Keratinocyte (primary cell): ENCODE measurements at regions not wholly inside any gene's neighbourhood (a gene's known extent, or its start where the extent isn't known, plus 50 kb on each side); places are given as distances from the start of the nearest gene placed in this dataset.

Experiments used
- DNase-seq: peaks from one replicate; pipeline ENCODE4 v3.0.0-alpha.2; 2011; ENCODE audit warnings: low read depth, missing footprints, low spot score
- FAIRE-seq: peaks from 2 replicates; lab custom pipeline; 2011; peaks lifted over from hg19 to GRCh38; lab: Jason Lieb, UNC
- H2AFZ ChIP-seq: 2 replicates; pipeline ENCODE4 v1.6.0; 2012; ENCODE audit warnings: low read length, control low read depth, inconsistent platforms; ENCODE audit not compliant: control insufficient read depth
- H3K27ac ChIP-seq: 2 replicates; pipeline ENCODE4 v1.5.1; 2011; ENCODE audit warnings: low read length; ENCODE audit not compliant: control insufficient read depth, insufficient read depth
- H3K27me3 ChIP-seq: 3 replicates; pipeline ENCODE4 v1.6.0; 2011; ENCODE audit warnings: low read length; ENCODE audit not compliant: control insufficient read depth, insufficient read depth; ENCODE audit errors: extremely low read depth
- H3K36me3 ChIP-seq, 2 experiments: 2 replicates in 1 of 2; 3 replicates in 1 of 2; pipeline ENCODE4 v1.5.1; 2011; ENCODE audit warnings: low read length in 2 of 2, mild to moderate bottlenecking in 1 of 2; ENCODE audit not compliant: control insufficient read depth in 2 of 2, insufficient read depth in 2 of 2; ENCODE audit errors: extremely low read depth in 1 of 2
- H3K4me1 ChIP-seq: 3 replicates; pipeline ENCODE4 v1.5.1; 2011; ENCODE audit warnings: low read length; ENCODE audit not compliant: control insufficient read depth, insufficient read depth; ENCODE audit errors: extremely low read depth
- H3K4me2 ChIP-seq: 3 replicates; pipeline ENCODE4 v1.6.0; 2011; ENCODE audit warnings: low read depth, low read length; ENCODE audit not compliant: control insufficient read depth, insufficient read depth; ENCODE audit errors: extremely low read depth
- H3K4me3 ChIP-seq, 3 experiments: fragments of 200-600 bp in 1 of 3; sonication (generic) in 1 of 3; 2 replicates in 2 of 3; 3 replicates in 1 of 3; pipeline ENCODE4 v1.5.1; 2011 to 2016; ENCODE audit warnings: low read length in 3 of 3, mild to moderate bottlenecking in 3 of 3, control low read depth in 2 of 3, inconsistent platforms in 1 of 3, low read depth in 1 of 3, mixed read lengths in 1 of 3, mixed run types in 1 of 3, moderate library complexity in 1 of 3; ENCODE audit not compliant: control insufficient read depth in 2 of 3, insufficient read depth in 2 of 3; ENCODE audit errors: extremely low read depth in 1 of 3
- H3K79me2 ChIP-seq: 2 replicates; pipeline ENCODE4 v1.6.0; 2012; ENCODE audit warnings: low read length; ENCODE audit not compliant: control insufficient read depth, insufficient read depth
- H3K9ac ChIP-seq: 3 replicates; pipeline ENCODE4 v1.6.0; 2011; ENCODE audit warnings: low read length; ENCODE audit not compliant: control insufficient read depth, insufficient read depth; ENCODE audit errors: extremely low read depth
- H3K9me1 ChIP-seq: 3 replicates; pipeline ENCODE4 v1.6.0; 2011; ENCODE audit warnings: low read length; ENCODE audit not compliant: control insufficient read depth, insufficient read depth; ENCODE audit errors: extremely low read depth
- H3K9me3 ChIP-seq: 2 replicates; pipeline ENCODE4 v1.5.1; 2012; ENCODE audit warnings: low read depth, low read length; ENCODE audit not compliant: control insufficient read depth
- H4K20me1 ChIP-seq: 3 replicates; pipeline ENCODE4 v1.6.0; 2011; ENCODE audit warnings: low read length; ENCODE audit not compliant: control insufficient read depth, insufficient read depth; ENCODE audit errors: extremely low read depth
- EZH2 ChIP-seq: IDR thresholded peaks from one replicate; pipeline ENCODE4 v1.6.1; 2012; ENCODE audit warnings: inconsistent platforms, mild to moderate bottlenecking, low read length, moderate library complexity
- dilution Hi-C: fragments of 300-500 bp; cut with MboI; formaldehyde crosslinking; loops from one replicate; pipeline ENCODE4 v1.7.0; 2020; ENCODE audit warnings: low sequenced_read_pairs; ENCODE audit not compliant: extremely low pct_ligation_motif_present
- TF ChIP-seq, protein P1 (sequence below), 3 experiments: IDR thresholded peaks in 1 of 3; conservative IDR thresholded peaks in 1 of 3; optimal IDR thresholded peaks in 1 of 3; 2 replicates in 2 of 3; 3 replicates in 1 of 3; pipeline versions ENCODE3 to v1.5.1; 2011; ENCODE audit warnings: low read length in 3 of 3, mild to moderate bottlenecking in 3 of 3, moderate library complexity in 2 of 3, control low read depth in 1 of 3, inconsistent platforms in 1 of 3; ENCODE audit not compliant: insufficient read depth in 2 of 3; ENCODE audit errors: extremely low read depth in 1 of 3

- no peak overlapping the region for H3K4me2 ChIP-seq
- TF ChIP-seq EZH2, result no peak
- TF ChIP-seq, protein P1, sequence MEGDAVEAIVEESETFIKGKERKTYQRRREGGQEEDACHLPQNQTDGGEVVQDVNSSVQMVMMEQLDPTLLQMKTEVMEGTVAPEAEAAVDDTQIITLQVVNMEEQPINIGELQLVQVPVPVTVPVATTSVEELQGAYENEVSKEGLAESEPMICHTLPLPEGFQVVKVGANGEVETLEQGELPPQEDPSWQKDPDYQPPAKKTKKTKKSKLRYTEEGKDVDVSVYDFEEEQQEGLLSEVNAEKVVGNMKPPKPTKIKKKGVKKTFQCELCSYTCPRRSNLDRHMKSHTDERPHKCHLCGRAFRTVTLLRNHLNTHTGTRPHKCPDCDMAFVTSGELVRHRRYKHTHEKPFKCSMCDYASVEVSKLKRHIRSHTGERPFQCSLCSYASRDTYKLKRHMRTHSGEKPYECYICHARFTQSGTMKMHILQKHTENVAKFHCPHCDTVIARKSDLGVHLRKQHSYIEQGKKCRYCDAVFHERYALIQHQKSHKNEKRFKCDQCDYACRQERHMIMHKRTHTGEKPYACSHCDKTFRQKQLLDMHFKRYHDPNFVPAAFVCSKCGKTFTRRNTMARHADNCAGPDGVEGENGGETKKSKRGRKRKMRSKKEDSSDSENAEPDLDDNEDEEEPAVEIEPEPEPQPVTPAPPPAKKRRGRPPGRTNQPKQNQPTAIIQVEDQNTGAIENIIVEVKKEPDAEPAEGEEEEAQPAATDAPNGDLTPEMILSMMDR (optimal IDR thresholded peaks at IDR 0.05 in 1 of 3, IDR thresholded peaks at IDR 0.05 in 1 of 3, conservative IDR thresholded peaks at IDR 0.05 in 1 of 3; ENCODE audit: extremely low read depth in 1 of 3, insufficient read depth in 2 of 3, low read length in 3 of 3), result no peak
- DNase-seq, result no peak
- no peak overlapping the region for H2AFZ ChIP-seq
- H3K79me2 ChIP-seq, result no peaks in the 10 kb centered on the region
- H3K9me3 ChIP-seq, result no peaks in the 10 kb centered on the region
- dilution Hi-C loops, result no loop called here
- no peak overlapping the region for H3K27ac ChIP-seq
- no peak overlapping the region for H3K9ac ChIP-seq
- H4K20me1 ChIP-seq, result no peaks in the 10 kb centered on the region
- no peaks in the 10 kb centered on the region for H3K4me1 ChIP-seq
- H3K9me1 ChIP-seq, result no peaks in the 10 kb centered on the region
- no peak for FAIRE-seq
- no peaks in the 10 kb centered on the region for H3K36me3 ChIP-seq
- H3K4me3 ChIP-seq, result no peak overlapping the region
- no peaks in the 10 kb centered on the region for H3K27me3 ChIP-seq
Observed at GRCh38 chr9:71361357-71361756, 239.9 kb upstream of the TRPM3 start.

- Histone ChIP-seq H3K4me3 (no peak overlapping the region), H3K4me1 (no peaks in the 10 kb centered on the region), H3K27me3 (no peaks in the 10 kb centered on the region), H3K9ac (no peak overlapping the region), H2AFZ (no peak overlapping the region), H3K4me2 (no peak overlapping the region), H3K9me1 (no peaks in the 10 kb centered on the region), H3K27ac (no peak overlapping the region), H3K79me2 (no peaks in the 10 kb centered on the region), H3K9me3 (no peaks in the 10 kb centered on the region), H3K36me3 (no peaks in the 10 kb centered on the region), H4K20me1 (no peaks in the 10 kb centered on the region)
- dilution Hi-C loops, result no loop called here
- FAIRE-seq (no peak), DNase-seq (no peak)
- no peak for TF ChIP-seq EZH2
- TF ChIP-seq, protein P1 (optimal IDR thresholded peaks at IDR 0.05 in 1 of 3, IDR thresholded peaks at IDR 0.05 in 1 of 3, conservative IDR thresholded peaks at IDR 0.05 in 1 of 3; ENCODE audit: extremely low read depth in 1 of 3, insufficient read depth in 2 of 3, low read length in 3 of 3), result no peak
Observed at GRCh38 chr9:71357346-71357745, 235.9 kb upstream of the TRPM3 start.
